ENCODE measurements at regions not wholly inside any gene's neighbourhood (a gene's known extent, or its start where the extent isn't known, plus 50 kb on each side); places are given as distances from the start of the nearest gene placed in this dataset.

DNA sequence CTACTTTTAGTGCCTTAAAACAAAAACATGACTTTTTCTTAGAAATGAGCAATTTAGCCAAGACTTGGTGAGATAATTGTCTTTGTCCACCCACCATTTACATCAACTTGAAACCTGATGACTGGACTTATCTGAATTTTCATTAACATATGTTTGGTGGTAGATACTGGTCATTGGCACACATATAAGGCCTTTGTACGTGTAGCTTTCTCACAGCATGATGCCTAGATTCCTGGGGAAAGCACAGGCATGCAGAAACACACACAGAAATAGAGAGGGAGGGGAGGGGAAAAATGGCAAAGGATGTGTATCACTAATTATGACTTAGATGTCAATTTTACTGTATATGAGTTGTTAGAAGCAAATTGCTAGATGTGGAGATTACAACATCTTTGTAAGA, 488.4 kb downstream of the NXPH1 start:
- Mint-ChIP-seq H3K27ac (no peak overlapping the region), H3K9me3 (no peaks in the 10 kb centered on the region), H3K4me1 (no peaks in the 10 kb centered on the region), H3K4me3 (no peak overlapping the region), H3K27me3 (ENCODE audit: low read depth, poor library complexity) (no peaks in the 10 kb centered on the region), H3K36me3 (ENCODE audit: low read depth) (no peaks in the 10 kb centered on the region)
- no peak for TF ChIP-seq CTCF (IDR thresholded peaks at IDR 0.05)
- DNase-seq: no peak

DNA sequence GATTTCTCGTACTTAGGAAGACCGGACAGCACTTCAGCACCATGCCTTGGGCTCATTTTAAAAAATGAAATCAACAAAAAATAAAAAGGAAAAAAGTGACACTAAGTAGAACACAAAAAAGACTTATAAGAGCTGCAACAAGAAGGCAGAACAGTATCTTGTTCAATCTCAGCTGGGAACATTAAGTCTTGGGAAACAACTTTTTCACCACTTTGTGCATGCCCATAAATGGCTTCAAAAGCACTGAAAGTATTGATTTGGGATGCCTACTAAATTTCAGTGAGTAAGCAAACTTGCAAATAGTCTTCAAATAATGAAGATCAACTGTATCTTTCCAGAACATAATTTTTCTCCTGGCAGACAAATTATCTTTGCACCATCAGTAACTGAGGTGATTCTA, 489.3 kb downstream of the NXPH1 start:
- DNase-seq: no peak
- Mint-ChIP-seq H3K4me3 (no peak overlapping the region), H3K36me3 (ENCODE audit: low read depth) (no peaks in the 10 kb centered on the region), H3K9me3 (no peaks in the 10 kb centered on the region), H3K4me1 (no peaks in the 10 kb centered on the region), H3K27me3 (ENCODE audit: low read depth, poor library complexity) (no peaks in the 10 kb centered on the region), H3K27ac (no peak overlapping the region)
- TF ChIP-seq CTCF (IDR thresholded peaks at IDR 0.05): no peak

DNA sequence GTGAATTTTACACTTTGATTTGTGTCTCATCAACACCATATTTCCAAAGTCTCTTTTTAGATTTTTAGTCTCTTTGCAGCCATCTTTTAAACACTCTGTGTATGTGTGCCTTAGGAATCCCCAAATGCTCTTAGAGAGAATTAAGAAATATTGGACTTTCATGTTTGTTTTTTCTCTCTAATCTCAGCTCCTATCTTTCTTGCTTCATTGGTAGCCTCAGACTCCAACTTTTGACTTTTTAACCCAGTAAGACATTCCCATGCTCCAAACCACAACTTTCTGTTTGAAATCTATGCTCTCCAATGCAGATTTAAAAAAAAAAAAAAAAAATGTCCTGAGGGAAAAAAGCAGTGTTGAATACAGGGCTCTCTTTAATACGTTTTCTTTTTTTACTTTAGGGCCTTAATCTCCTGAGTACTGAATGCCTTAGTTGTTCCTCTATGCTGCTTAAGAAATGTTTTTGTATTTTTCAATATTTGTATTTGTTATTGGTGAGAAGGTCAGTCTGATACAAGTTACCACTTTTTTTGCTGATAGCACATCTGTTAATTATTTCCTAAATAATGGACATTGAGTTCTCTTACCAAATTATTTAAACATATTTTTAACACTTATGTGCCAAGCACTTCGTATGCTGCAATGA, 489.9 kb downstream of the NXPH1 start:
- Mint-ChIP-seq H3K4me1 (no peaks in the 10 kb centered on the region), H3K27me3 (ENCODE audit: low read depth, poor library complexity) (no peaks in the 10 kb centered on the region), H3K4me3 (no peak overlapping the region), H3K27ac (no peak overlapping the region), H3K9me3 (no peaks in the 10 kb centered on the region), H3K36me3 (ENCODE audit: low read depth) (no peaks in the 10 kb centered on the region)
- TF ChIP-seq CTCF (IDR thresholded peaks at IDR 0.05): no peak
- no peak for DNase-seq

- DNase-seq: no peak
- TF ChIP-seq CTCF (IDR thresholded peaks at IDR 0.05): no peak
- Mint-ChIP-seq H3K27me3 (ENCODE audit: low read depth, poor library complexity) (no peaks in the 10 kb centered on the region), H3K4me3 (no peak overlapping the region), H3K36me3 (ENCODE audit: low read depth) (no peaks in the 10 kb centered on the region), H3K4me1 (no peaks in the 10 kb centered on the region), H3K27ac (no peak overlapping the region), H3K9me3 (no peaks in the 10 kb centered on the region)
Measured at GRCh38 chr7:8931906-8932646, 498.7 kb downstream of the NXPH1 start.

DNA sequence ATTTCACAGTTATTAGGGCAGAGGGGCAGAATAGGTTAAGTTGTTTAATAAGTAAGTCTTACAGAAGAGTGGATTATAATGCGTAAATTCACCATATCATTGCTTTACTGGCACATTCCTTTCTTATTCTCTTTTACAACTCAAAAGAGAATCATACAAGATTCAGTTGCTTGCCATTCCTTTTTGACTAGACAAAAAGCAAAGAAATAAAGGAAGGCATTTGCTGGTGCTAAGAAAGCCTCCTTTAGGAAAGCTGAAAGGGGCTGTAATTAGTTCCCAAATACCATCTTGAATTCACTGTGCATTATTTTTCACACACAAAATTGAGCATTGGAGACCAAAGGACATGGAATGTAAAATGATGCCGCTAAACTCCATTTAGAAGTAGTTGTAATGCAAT, 499.3 kb downstream of the NXPH1 start:
- H3K9me3 Mint-ChIP-seq: no peaks in the 10 kb centered on the region
- no peaks in the 10 kb centered on the region for H3K27me3 Mint-ChIP-seq (ENCODE audit: low read depth, poor library complexity)
- H3K36me3 Mint-ChIP-seq (ENCODE audit: low read depth): no peaks in the 10 kb centered on the region
- no peak for TF ChIP-seq CTCF (IDR thresholded peaks at IDR 0.05)
- DNase-seq: no peak
- H3K4me1 Mint-ChIP-seq: no peaks in the 10 kb centered on the region
- H3K27ac Mint-ChIP-seq: no peak overlapping the region
- no peak overlapping the region for H3K4me3 Mint-ChIP-seq

- TF ChIP-seq CTCF (IDR thresholded peaks at IDR 0.05): no peak
- Mint-ChIP-seq H3K27me3 (ENCODE audit: low read depth, poor library complexity) (peaks cover 3% of the 10 kb centered on the region), H3K36me3 (ENCODE audit: low read depth) (no peaks in the 10 kb centered on the region), H3K9me3 (no peaks in the 10 kb centered on the region), H3K4me1 (no peaks in the 10 kb centered on the region), H3K27ac (no peak overlapping the region), H3K4me3 (no peak overlapping the region)
- no peak for DNase-seq
Measured at GRCh38 chr7:8937204-8937603, 503.8 kb downstream of the NXPH1 start.
